ENCODE measurements at regions not wholly inside any gene's neighbourhood (a gene's known extent, or its start where the extent isn't known, plus 50 kb on each side); places are given as distances from the start of the nearest gene placed in this dataset.

GRCh38 chr5:12177225-12177624 is 273.0 kb upstream of the CTNND2 start:
- TF ChIP-seq CTCF (conservative IDR thresholded peaks at IDR 0.05; ENCODE audit: low read length) (no peak), EZH2phosphoT487 (IDR thresholded peaks at IDR 0.05; ENCODE audit: borderline replicate concordance, low read depth, low read length) (no peak)
- DNase-seq (ENCODE audit: low spot score): no peak
- H3K4me2 ChIP-seq (ENCODE audit: low read length): no peak overlapping the region
- no peak overlapping the region for H2AFZ ChIP-seq (ENCODE audit: low read length)
- H3K79me2 ChIP-seq (ENCODE audit: insufficient read depth, low read depth, low read length): no peaks in the 10 kb centered on the region
- H4K20me1 ChIP-seq (ENCODE audit: insufficient read depth, low read length): no peaks in the 10 kb centered on the region
- CTCF ChIA-PET (ENCODE audit: unreplicated experiment): no interaction called here
- no peaks in the 10 kb centered on the region for H3K36me3 ChIP-seq (ENCODE audit: insufficient read depth, low read length)
- no peaks in the 10 kb centered on the region for H3K4me1 ChIP-seq (ENCODE audit: insufficient read depth, low read length, poor library complexity, severe bottlenecking)
- no peaks in the 10 kb centered on the region for H3K9me2 ChIP-seq (ENCODE audit: insufficient read depth, low read length)
- intact Hi-C loops (cut with micrococcal nuclease; ENCODE audit: unreplicated experiment): no loop called here
- H3K27ac ChIP-seq (ENCODE audit: low read depth, low read length, poor library complexity, severe bottlenecking): no peak overlapping the region
- no peak overlapping the region for H3K4me3 ChIP-seq (ENCODE audit: low read depth, low read length, poor library complexity, severe bottlenecking)
- BruUV-seq (replicated peaks): no TSS peak
- POLR2A ChIA-PET: interaction anchor here (0.6 to 0.7 kb wide), 2 partner anchors 14 to 1395 kb away, joined by 3 read pairs; no protein-coding TSS in a partner anchor
- no peaks in the 10 kb centered on the region for H3K9me3 ChIP-seq (ENCODE audit: low read length)

- BruUV-seq (replicated peaks): no TSS peak
- H3K9me3 ChIP-seq (ENCODE audit: low read length): no peaks in the 10 kb centered on the region
- no peaks in the 10 kb centered on the region for H3K79me2 ChIP-seq (ENCODE audit: insufficient read depth, low read depth, low read length)
- POLR2A ChIA-PET: no interaction called here
- intact Hi-C loops (cut with micrococcal nuclease; ENCODE audit: unreplicated experiment): no loop called here
- no peak overlapping the region for H3K4me2 ChIP-seq (ENCODE audit: low read length)
- H3K36me3 ChIP-seq (ENCODE audit: insufficient read depth, low read length): no peaks in the 10 kb centered on the region
- no peak for DNase-seq (ENCODE audit: low spot score)
- H2AFZ ChIP-seq (ENCODE audit: low read length): no peak overlapping the region
- no peak overlapping the region for H3K4me3 ChIP-seq (ENCODE audit: low read depth, low read length, poor library complexity, severe bottlenecking)
- H3K27ac ChIP-seq (ENCODE audit: low read depth, low read length, poor library complexity, severe bottlenecking): no peak overlapping the region
- no peaks in the 10 kb centered on the region for H4K20me1 ChIP-seq (ENCODE audit: insufficient read depth, low read length)
- H3K9me2 ChIP-seq (ENCODE audit: insufficient read depth, low read length): no peaks in the 10 kb centered on the region
- no peaks in the 10 kb centered on the region for H3K4me1 ChIP-seq (ENCODE audit: insufficient read depth, low read length, poor library complexity, severe bottlenecking)
- TF ChIP-seq EZH2phosphoT487 (IDR thresholded peaks at IDR 0.05; ENCODE audit: borderline replicate concordance, low read depth, low read length): no peak
- TF ChIP-seq CTCF (conservative IDR thresholded peaks at IDR 0.05; ENCODE audit: low read length): no peak
- CTCF ChIA-PET (ENCODE audit: unreplicated experiment): no interaction called here
Measured at GRCh38 chr5:12175914-12176585, 271.8 kb upstream of the CTNND2 start.

- Histone ChIP-seq H3K4me2 (ENCODE audit: low read length) (no peak overlapping the region), H4K20me1 (ENCODE audit: insufficient read depth, low read length) (no peaks in the 10 kb centered on the region), H3K4me1 (ENCODE audit: insufficient read depth, low read length, poor library complexity, severe bottlenecking) (no peaks in the 10 kb centered on the region), H3K79me2 (ENCODE audit: insufficient read depth, low read depth, low read length) (no peaks in the 10 kb centered on the region), H3K27ac (ENCODE audit: low read depth, low read length, poor library complexity, severe bottlenecking) (no peak overlapping the region), H3K4me3 (ENCODE audit: low read depth, low read length, poor library complexity, severe bottlenecking) (no peak overlapping the region), H2AFZ (ENCODE audit: low read length) (no peak overlapping the region), H3K9me2 (ENCODE audit: insufficient read depth, low read length) (no peaks in the 10 kb centered on the region), H3K9me3 (ENCODE audit: low read length) (no peaks in the 10 kb centered on the region), H3K36me3 (ENCODE audit: insufficient read depth, low read length) (no peaks in the 10 kb centered on the region)
- ChIA-PET POLR2A (no interaction called here), CTCF (ENCODE audit: unreplicated experiment) (no interaction called here)
- no TSS peak for BruUV-seq (replicated peaks)
- TF ChIP-seq EZH2phosphoT487 (IDR thresholded peaks at IDR 0.05; ENCODE audit: borderline replicate concordance, low read depth, low read length): no peak
- TF ChIP-seq CTCF (conservative IDR thresholded peaks at IDR 0.05; ENCODE audit: low read length): no peak
- intact Hi-C loops (cut with micrococcal nuclease; ENCODE audit: unreplicated experiment): no loop called here
- no peak for DNase-seq (ENCODE audit: low spot score)
Measured at GRCh38 chr5:12174734-12175133, 270.5 kb upstream of the CTNND2 start.
